ENCODE measurements at regions not wholly inside any gene's neighbourhood (a gene's known extent, or its start where the extent isn't known, plus 50 kb on each side); places are given as distances from the start of the nearest gene placed in this dataset.

- TF ChIP-seq CTCF (IDR thresholded peaks at IDR 0.05) (no peak), POLR2AphosphoS5 (IDR thresholded peaks at IDR 0.05) (no peak)
These were observed 93.9 kb upstream of the SYT10 start for GRCh38 chr12:33533527-33533926.
